Testis (tissue), 2 donors: ENCODE measurements at regions not wholly inside any gene's neighbourhood (a gene's known extent, or its start where the extent isn't known, plus 50 kb on each side); places are given as distances from the start of the nearest gene placed in this dataset.

Experiments used
- DNase-seq: peaks from one replicate; pipeline ENCODE4 v3.0.0-alpha.2; 2019
- H3K27ac ChIP-seq, 2 donors: fragments of 200-600 bp; sonication (generic); one replicate each; pipeline ENCODE4 v1.5.1; 2019
- H3K27me3 ChIP-seq: fragments of 200-600 bp; sonication (generic); one replicate; pipeline ENCODE4 v1.5.1; 2019
- H3K36me3 ChIP-seq: fragments of 200-600 bp; sonication (generic); one replicate; pipeline ENCODE4 v1.5.1; 2017; ENCODE audit warnings: low read depth; ENCODE audit errors: missing control alignments
- H3K4me1 ChIP-seq: fragments of 200-600 bp; sonication (generic); one replicate; pipeline ENCODE4 v1.5.1; 2019
- H3K4me3 ChIP-seq, 2 donors: fragments of 200-600 bp; sonication (generic); one replicate each; pipeline ENCODE4 v1.5.1; 2017 to 2019
- H3K9me3 ChIP-seq: fragments of 200-600 bp; sonication (generic); one replicate; pipeline ENCODE4 v1.5.1; 2017
- CTCF ChIP-seq, 3 experiments: fragments of 450-650 bp in 2 of 3; fragments of 200-600 bp in 1 of 3; sonication (generic) in 1 of 3; IDR thresholded peaks; one replicate each; pipeline ENCODE4 v1.5.1; 2016 to 2019; ENCODE audit warnings: antibody characterized with exemption in 3 of 3, mild to moderate bottlenecking in 2 of 3, moderate library complexity in 1 of 3
- POLR2A ChIP-seq: fragments of 450-650 bp; IDR thresholded peaks from one replicate; pipeline ENCODE4 v1.6.1; 2017; ENCODE audit warnings: antibody characterized with exemption, mild to moderate bottlenecking, moderate library complexity
- WGBS, 2 donors: methylation state at CpG; one replicate each; pipeline ENCODE4 v1.1.5; 2018; 5-methylcytosine and 5-hydroxymethylcytosine counted together
- intact Hi-C: fragments of 100-400 bp; cut with DNase I; formaldehyde crosslinking; loops from one replicate; pipeline ENCODE4 v1.15.1; 2023; ENCODE audit warnings: low total_unique reads

- no peaks in the 10 kb centered on the region for H3K4me1 ChIP-seq
- H3K36me3 ChIP-seq: no peaks in the 10 kb centered on the region
- WGBS, 2 donors: 86 to 96% methylated on average over 1 of the region's 1 CpG
- intact Hi-C loops: no loop called here
- DNase-seq: no peak
- no peaks in the 10 kb centered on the region for H3K9me3 ChIP-seq
- no peak overlapping the region for H3K4me3 ChIP-seq
- TF ChIP-seq POLR2A: no peak
- no peak for TF ChIP-seq CTCF (IDR thresholded peaks at IDR 0.05)
- H3K27ac ChIP-seq: no peak overlapping the region
- H3K27me3 ChIP-seq: no peaks in the 10 kb centered on the region
Observed at GRCh38 chr4:66225539-66225938, 555.2 kb upstream of the EPHA5 start.

GRCh38 chr4:66223068-66223703 is 552.9 kb upstream of the EPHA5 start:
- DNase-seq: no peak
- TF ChIP-seq CTCF (IDR thresholded peaks at IDR 0.05) (no peak), POLR2A (no peak)

GRCh38 chr4:66219401-66219800 is 549.1 kb upstream of the EPHA5 start:
- Histone ChIP-seq H3K4me3 (no peak overlapping the region), H3K4me1 (no peaks in the 10 kb centered on the region), H3K27me3 (no peaks in the 10 kb centered on the region), H3K36me3 (no peaks in the 10 kb centered on the region), H3K9me3 (no peaks in the 10 kb centered on the region), H3K27ac (no peak overlapping the region)
- 83 to 86% methylated on average over 2 of the region's 2 CpGs for WGBS, 2 donors
- no peak for DNase-seq
- TF ChIP-seq POLR2A (no peak), CTCF (IDR thresholded peaks at IDR 0.05) (no peak)
- intact Hi-C loops: no loop called here

More at GRCh38 chr4:66223068-66223703, 552.9 kb upstream of the EPHA5 start:
- Histone ChIP-seq H3K27ac (no peak overlapping the region), H3K27me3 (no peaks in the 10 kb centered on the region), H3K4me3 (no peak overlapping the region), H3K9me3 (no peaks in the 10 kb centered on the region), H3K4me1 (no peaks in the 10 kb centered on the region), H3K36me3 (no peaks in the 10 kb centered on the region)
- intact Hi-C loops: no loop called here
- 69 to 70% methylated on average over 9 of the region's 9 CpGs for WGBS, 2 donors

GRCh38 chr4:66216252-66216651 is 546.0 kb upstream of the EPHA5 start:
- H3K27ac ChIP-seq: no peak overlapping the region
- H3K36me3 ChIP-seq: no peaks in the 10 kb centered on the region
- no peak overlapping the region for H3K4me3 ChIP-seq
- DNase-seq: no peak
- H3K9me3 ChIP-seq: no peaks in the 10 kb centered on the region
- TF ChIP-seq CTCF (IDR thresholded peaks at IDR 0.05) (no peak), POLR2A (no peak)
- intact Hi-C loops: no loop called here
- H3K4me1 ChIP-seq: no peaks in the 10 kb centered on the region
- H3K27me3 ChIP-seq: no peaks in the 10 kb centered on the region

GRCh38 chr4:66212489-66212888 is 542.2 kb upstream of the EPHA5 start:
- H3K27ac ChIP-seq: no peak overlapping the region
- H3K4me3 ChIP-seq: no peak overlapping the region
- intact Hi-C loops: no loop called here
- H3K9me3 ChIP-seq: no peaks in the 10 kb centered on the region
- no peaks in the 10 kb centered on the region for H3K27me3 ChIP-seq
- H3K36me3 ChIP-seq: no peaks in the 10 kb centered on the region
- WGBS, 2 donors: 92 to 94% methylated on average over 5 of the region's 5 CpGs
- DNase-seq: no peak
- no peaks in the 10 kb centered on the region for H3K4me1 ChIP-seq
- TF ChIP-seq CTCF (IDR thresholded peaks at IDR 0.05) (no peak), POLR2A (no peak)
